Eye (tissue), 1 donor: ENCODE measurements at regions not wholly inside any gene's neighbourhood (a gene's known extent, or its start where the extent isn't known, plus 50 kb on each side); places are given as distances from the start of the nearest gene placed in this dataset.

Experiments
- DNase-seq: peaks from one replicate; pipeline ENCODE4 v3.0.0-alpha.2; 2015

DNA sequence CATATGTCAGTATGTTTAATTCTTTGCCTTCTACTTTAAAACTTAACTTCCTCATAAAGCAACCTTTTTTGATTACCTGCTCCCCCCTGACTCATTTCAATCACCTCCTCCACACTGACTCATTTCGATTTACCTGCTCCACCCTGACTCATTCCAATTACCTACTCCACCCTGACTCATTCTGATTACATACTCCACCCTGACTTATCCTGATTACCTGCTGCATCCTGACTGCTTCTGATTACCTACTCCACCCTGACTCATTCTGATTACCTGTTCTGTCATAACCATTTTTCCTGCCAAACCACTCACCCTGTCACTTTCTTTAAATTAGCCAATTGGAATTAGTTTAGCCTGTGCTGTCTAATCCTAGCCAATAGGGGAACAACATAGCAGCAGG lies 263.6 kb downstream of the DDX3Y start:
- DNase-seq = no peak
